ENCODE measurements at regions not wholly inside any gene's neighbourhood (a gene's known extent, or its start where the extent isn't known, plus 50 kb on each side); places are given as distances from the start of the nearest gene placed in this dataset.
"Not testable (repeated sequence)": the region's sequence is repeated elsewhere in the genome, so short reads cannot be mapped to it uniquely, and the experiment has no call there.

GRCh38 chr2:89205153-89205552, 513.7 kb downstream of the RPIA start:
- H3K27ac Mint-ChIP-seq (ENCODE audit: unreplicated experiment); CTCF ChIA-PET; H3K4me1 Mint-ChIP-seq (ENCODE audit: low read depth, unreplicated experiment); POLR2A ChIA-PET; H3K27me3 ChIP-seq (replicated peaks; ENCODE audit: control insufficient read depth, insufficient read depth, low read length); H3K9me3 ChIP-seq; H3K9me3 Mint-ChIP-seq (ENCODE audit: unreplicated experiment); H3K4me3 Mint-ChIP-seq (ENCODE audit: unreplicated experiment); H3K4me1 ChIP-seq; H3K27me3 Mint-ChIP-seq (ENCODE audit: insufficient read depth, unreplicated experiment); BruUV-seq (replicated peaks); H3K36me3 ChIP-seq (ENCODE audit: control insufficient read depth, insufficient read depth, low read length); H3K4me3 ChIP-seq (ENCODE audit: low read depth, low read length); H3K36me3 Mint-ChIP-seq (ENCODE audit: insufficient read depth, unreplicated experiment); intact Hi-C loops (cut with micrococcal nuclease; ENCODE audit: unreplicated experiment): not testable (repeated sequence)
- DNase-seq = peak; percentile 45 to 67
- TF ChIP-seq CTCF (IDR thresholded peaks at IDR 0.05; ENCODE audit: insufficient read depth in 1 of 2, low read depth in 1 of 2, low read length in 1 of 2, severe bottlenecking in 1 of 2, unreplicated experiment in 1 of 2) = peak; percentile 48 to 59

- H3K27me3 Mint-ChIP-seq (ENCODE audit: insufficient read depth, unreplicated experiment); POLR2A ChIA-PET; H3K4me1 ChIP-seq; CTCF ChIA-PET; intact Hi-C loops (cut with micrococcal nuclease; ENCODE audit: unreplicated experiment); H3K27me3 ChIP-seq (replicated peaks; ENCODE audit: control insufficient read depth, insufficient read depth, low read length); H3K36me3 Mint-ChIP-seq (ENCODE audit: insufficient read depth, unreplicated experiment); H3K4me1 Mint-ChIP-seq (ENCODE audit: low read depth, unreplicated experiment); H3K4me3 Mint-ChIP-seq (ENCODE audit: unreplicated experiment); H3K9me3 Mint-ChIP-seq (ENCODE audit: unreplicated experiment); H3K27ac Mint-ChIP-seq (ENCODE audit: unreplicated experiment); BruUV-seq (replicated peaks); H3K9me3 ChIP-seq; DNase-seq; H3K4me3 ChIP-seq (ENCODE audit: low read depth, low read length); H3K36me3 ChIP-seq (ENCODE audit: control insufficient read depth, insufficient read depth, low read length): not testable (repeated sequence)
These were observed 516.9 kb downstream of the RPIA start for GRCh38 chr2:89208144-89208932.

GRCh38 chr2:89213151-89213550, 521.7 kb downstream of the RPIA start:
- POLR2A ChIA-PET = not testable (repeated sequence)

GRCh38 chr2:89213811-89214210, 522.3 kb downstream of the RPIA start:
- POLR2A ChIA-PET; H3K4me3 Mint-ChIP-seq (ENCODE audit: unreplicated experiment); H3K4me3 ChIP-seq (ENCODE audit: low read depth, low read length); H3K36me3 ChIP-seq (ENCODE audit: control insufficient read depth, insufficient read depth, low read length); H3K9me3 Mint-ChIP-seq (ENCODE audit: unreplicated experiment); H3K4me1 Mint-ChIP-seq (ENCODE audit: low read depth, unreplicated experiment); H3K36me3 Mint-ChIP-seq (ENCODE audit: insufficient read depth, unreplicated experiment); H3K4me1 ChIP-seq; H3K27me3 ChIP-seq (replicated peaks; ENCODE audit: control insufficient read depth, insufficient read depth, low read length); H3K27ac Mint-ChIP-seq (ENCODE audit: unreplicated experiment); H3K27me3 Mint-ChIP-seq (ENCODE audit: insufficient read depth, unreplicated experiment); CTCF ChIA-PET; H3K9me3 ChIP-seq; DNase-seq; intact Hi-C loops (cut with micrococcal nuclease; ENCODE audit: unreplicated experiment); BruUV-seq (replicated peaks): not testable (repeated sequence)

More at GRCh38 chr2:89213151-89213550, 521.7 kb downstream of the RPIA start:
- BruUV-seq (replicated peaks); H3K27me3 ChIP-seq (replicated peaks; ENCODE audit: control insufficient read depth, insufficient read depth, low read length); H3K27ac Mint-ChIP-seq (ENCODE audit: unreplicated experiment); H3K9me3 ChIP-seq; intact Hi-C loops (cut with micrococcal nuclease; ENCODE audit: unreplicated experiment); H3K4me1 ChIP-seq; H3K4me3 Mint-ChIP-seq (ENCODE audit: unreplicated experiment); H3K4me3 ChIP-seq (ENCODE audit: low read depth, low read length); H3K4me1 Mint-ChIP-seq (ENCODE audit: low read depth, unreplicated experiment); H3K9me3 Mint-ChIP-seq (ENCODE audit: unreplicated experiment); CTCF ChIA-PET; H3K36me3 Mint-ChIP-seq (ENCODE audit: insufficient read depth, unreplicated experiment); H3K27me3 Mint-ChIP-seq (ENCODE audit: insufficient read depth, unreplicated experiment); H3K36me3 ChIP-seq (ENCODE audit: control insufficient read depth, insufficient read depth, low read length): not testable (repeated sequence)
- peak in 1 of 2 experiments; percentile 25 for DNase-seq
- TF ChIP-seq CTCF (IDR thresholded peaks at IDR 0.05; ENCODE audit: insufficient read depth in 1 of 2, low read depth in 1 of 2, low read length in 1 of 2, severe bottlenecking in 1 of 2, unreplicated experiment in 1 of 2) = peak in 1 of 2 experiments; percentile 14

GRCh38 chr2:89221474-89221873, 530.0 kb downstream of the RPIA start:
- H3K27ac Mint-ChIP-seq (ENCODE audit: unreplicated experiment); DNase-seq; H3K9me3 Mint-ChIP-seq (ENCODE audit: unreplicated experiment); H3K27me3 Mint-ChIP-seq (ENCODE audit: insufficient read depth, unreplicated experiment); H3K4me1 ChIP-seq; POLR2A ChIA-PET; H3K27me3 ChIP-seq (replicated peaks; ENCODE audit: control insufficient read depth, insufficient read depth, low read length); H3K4me1 Mint-ChIP-seq (ENCODE audit: low read depth, unreplicated experiment); H3K4me3 ChIP-seq (ENCODE audit: low read depth, low read length); intact Hi-C loops (cut with micrococcal nuclease; ENCODE audit: unreplicated experiment); H3K9me3 ChIP-seq; H3K4me3 Mint-ChIP-seq (ENCODE audit: unreplicated experiment); CTCF ChIA-PET; H3K36me3 Mint-ChIP-seq (ENCODE audit: insufficient read depth, unreplicated experiment); BruUV-seq (replicated peaks); H3K36me3 ChIP-seq (ENCODE audit: control insufficient read depth, insufficient read depth, low read length): not testable (repeated sequence)
